ENCODE measurements at regions not wholly inside any gene's neighbourhood (a gene's known extent, or its start where the extent isn't known, plus 50 kb on each side); places are given as distances from the start of the nearest gene placed in this dataset.

GRCh38 chr10:120768227-120768626 lies 82.9 kb upstream of the WDR11 start:
- ChIA-PET POLR2A (no interaction called here), CTCF (ENCODE audit: low intra/inter-chr PET ratio, low total read pairs) (no interaction called here)
- BruUV-seq (replicated peaks), result no TSS peak
- DNase-seq (ENCODE audit: low spot score) (no peak), ATAC-seq (no peak), FAIRE-seq (no peak)
- no peaks in the 10 kb centered on the region for H3K9me3 ChIP-seq (ENCODE audit: low read length)
- H3K4me1 ChIP-seq (ENCODE audit: insufficient read depth, low read length), result no peaks in the 10 kb centered on the region
- H3K79me2 ChIP-seq (ENCODE audit: insufficient read depth, low read length), result no peaks in the 10 kb centered on the region
- no peak overlapping the region for H2AFZ ChIP-seq (ENCODE audit: low read length)
- in situ Hi-C loops (cut with HindIII; ENCODE audit: extremely low pct_ligation_motif_present, low pct_unique_long_range_greater_than_20kb), result no loop called here
- no peaks in the 10 kb centered on the region for H4K20me1 ChIP-seq (ENCODE audit: insufficient read depth, low read length)
- H3K4me3 ChIP-seq (replicated peaks in 1 of 3; ENCODE audit: insufficient read depth in 1 of 3, low read depth in 2 of 3, low read length in 3 of 3), result no peak overlapping the region
- H3K36me3 ChIP-seq (replicated peaks in 1 of 2; ENCODE audit: control insufficient read depth in 1 of 2, insufficient read depth in 2 of 2, low read length in 2 of 2), result no peaks in the 10 kb centered on the region
- intact Hi-C loops (cut with micrococcal nuclease; ENCODE audit: unreplicated experiment), result no loop called here
- H3K9ac ChIP-seq (ENCODE audit: insufficient read depth, low read depth, low read length), result no peak overlapping the region
- 0% methylated on average over 3 of the region's 3 CpGs for WGBS (ENCODE audit: low lambda C conversion rate)
- TF ChIP-seq ZMYM4 (CRISPR knock-in tag; IDR thresholded peaks at IDR 0.05) (no peak), TRIM22 (IDR thresholded peaks at IDR 0.05) (no peak), TAF1 (CRISPR knock-in tag; IDR thresholded peaks at IDR 0.05) (no peak), HOXA7 (CRISPR knock-in tag; IDR thresholded peaks at IDR 0.05) (no peak), PHF20 (CRISPR knock-in tag; IDR thresholded peaks at IDR 0.05) (no peak), THAP7 (CRISPR knock-in tag; IDR thresholded peaks at IDR 0.05) (no peak), KMT2A (CRISPR knock-in tag; IDR thresholded peaks at IDR 0.05) (no peak), IRF2 (CRISPR knock-in tag; IDR thresholded peaks at IDR 0.05) (no peak), NFE2L1 (CRISPR knock-in tag; IDR thresholded peaks at IDR 0.05; ENCODE audit: borderline replicate concordance) (no peak), CHCHD3 (CRISPR knock-in tag; IDR thresholded peaks at IDR 0.05) (no peak), ZNF850 (CRISPR knock-in tag; conservative IDR thresholded peaks at IDR 0.05) (no peak), NONO (IDR thresholded peaks at IDR 0.05) (no peak), NONO (CRISPR knock-in tag; conservative IDR thresholded peaks at IDR 0.05) (no peak), ZNF746 (CRISPR knock-in tag; IDR thresholded peaks at IDR 0.05) (no peak), ZBTB20 (CRISPR knock-in tag; IDR thresholded peaks at IDR 0.05; ENCODE audit: borderline replicate concordance, low read depth) (no peak), ZNF784 (CRISPR knock-in tag; IDR thresholded peaks at IDR 0.05; ENCODE audit: borderline replicate concordance) (no peak), ZNF484 (CRISPR knock-in tag; IDR thresholded peaks at IDR 0.05; ENCODE audit: borderline replicate concordance, low read depth) (no peak)
- H3K27ac ChIP-seq (ENCODE audit: extremely low read length, insufficient read depth, low read length), result no peak overlapping the region
- peaks cover 0 to 6% of the 10 kb centered on the region in 2 experiments; a peak in 2 of 5 replicates for H3K27me3 ChIP-seq (ENCODE audit: control insufficient read depth in 1 of 2, insufficient read depth in 2 of 2, low read length in 2 of 2)
- H3K4me2 ChIP-seq (ENCODE audit: low read depth, low read length), result no peak overlapping the region
